ENCODE measurements at regions not wholly inside any gene's neighbourhood (a gene's known extent, or its start where the extent isn't known, plus 50 kb on each side); places are given as distances from the start of the nearest gene placed in this dataset.

GRCh38 chr14:26363689-26364088, 234.1 kb downstream of the NOVA1 start:
- Histone ChIP-seq H3K23me2 (ENCODE audit: insufficient read length, low read depth, low read length, poor library complexity, severe bottlenecking) (no peaks in the 10 kb centered on the region), H3K9me3 (ENCODE audit: control insufficient read depth, low read depth, low read length) (no peaks in the 10 kb centered on the region), H2AFZ (ENCODE audit: low read length) (no peak overlapping the region), H2BK5ac (ENCODE audit: insufficient read length, low read length) (no peak overlapping the region), H2BK12ac (ENCODE audit: insufficient read length, low read depth, low read length) (no peak overlapping the region), H4K8ac (replicated peaks; ENCODE audit: insufficient read length, low read depth, low read length) (no peak overlapping the region), H2BK20ac (ENCODE audit: low read depth, low read length, poor library complexity, severe bottlenecking) (no peak overlapping the region), H3K4me1 (ENCODE audit: insufficient read depth, low read length) (no peaks in the 10 kb centered on the region), H4K5ac (ENCODE audit: insufficient read length, low read depth, low read length) (no peak overlapping the region), H3K23ac (ENCODE audit: insufficient read length, low read depth, low read length) (no peak overlapping the region), H4K91ac (ENCODE audit: insufficient read length, low read depth, low read length) (no peak overlapping the region), H3K4ac (ENCODE audit: low read depth, low read length) (no peak overlapping the region), H4K20me1 (ENCODE audit: control insufficient read depth, insufficient read depth, insufficient read length) (no peaks in the 10 kb centered on the region), H2BK120ac (ENCODE audit: low read depth, low read length, poor library complexity, severe bottlenecking) (no peak overlapping the region), H3K14ac (ENCODE audit: insufficient read depth, low read length) (no peak overlapping the region), H3K4me2 (ENCODE audit: insufficient read depth, insufficient read length, low read length) (no peak overlapping the region), H3K18ac (ENCODE audit: insufficient read length, low read depth, low read length) (no peak overlapping the region), H3T11ph (ENCODE audit: low read length) (no peak overlapping the region), H3K79me1 (ENCODE audit: insufficient read depth, low read depth, low read length, poor library complexity, severe bottlenecking) (no peaks in the 10 kb centered on the region), H3K56ac (ENCODE audit: insufficient read length, low read depth, low read length) (no peak overlapping the region), H2AK5ac (ENCODE audit: insufficient read length, low read length) (no peak overlapping the region), H2BK15ac (ENCODE audit: low read depth, low read length) (no peak overlapping the region), H3K27me3 (ENCODE audit: insufficient read depth, low read length) (no peaks in the 10 kb centered on the region), H3K27ac (ENCODE audit: insufficient read length, low read depth, low read length) (no peak overlapping the region), H3K79me2 (ENCODE audit: insufficient read depth, low read length) (no peaks in the 10 kb centered on the region), H3K9ac (ENCODE audit: extremely low read depth, insufficient read length, low read length) (no peak overlapping the region)
- Mint-ChIP-seq H3K4me1 (no peaks in the 10 kb centered on the region), H3K27me3 (ENCODE audit: low read depth) (no peaks in the 10 kb centered on the region), H3K9me3 (no peaks in the 10 kb centered on the region), H3K4me3 (no peak overlapping the region), H3K36me3 (ENCODE audit: insufficient read depth in 1 of 3, low read depth in 3 of 3) (no peaks in the 10 kb centered on the region), H3K27ac (no peak overlapping the region)
- DNase-seq = no peak
- TF ChIP-seq CTCF (conservative IDR thresholded peaks at IDR 0.05) = no peak

Measured in H9 (cell line).